Endothelial cell of umbilical vein (primary cell): ENCODE measurements at regions not wholly inside any gene's neighbourhood (a gene's known extent, or its start where the extent isn't known, plus 50 kb on each side); places are given as distances from the start of the nearest gene placed in this dataset.

ENCODE experiments used
- BruUV-seq: library from RNA; stranded (reverse); fragments of 400-500 nt; replicated peaks from 2 replicates; lab custom pipeline; 2021; lab: Mats Ljungman, UMichigan
- CTCF ChIA-PET: fragments of 300-600, 350-600 bp; sonication (Branson Sonifier 250); formaldehyde crosslinking; loops from one replicate; lab custom pipeline; 2021; ENCODE audit warnings: antibody characterized with exemption, inconsistent platforms; lab: Charles Lee
- POLR2A ChIA-PET: fragments of 300-600, 350-600 bp; sonication (Branson Sonifier 250); formaldehyde crosslinking; loops from one replicate; lab custom pipeline; 2021; ENCODE audit warnings: antibody characterized with exemption, inconsistent platforms; lab: Charles Lee
- DNase-seq: peaks from one replicate; pipeline ENCODE4 v3.0.0-alpha.2; 2011; ENCODE audit warnings: low read depth, low spot score
- FAIRE-seq: peaks from 2 replicates; lab custom pipeline; 2011; peaks lifted over from hg19 to GRCh38; lab: Jason Lieb, UNC
- H2AFZ ChIP-seq: 2 replicates; pipeline ENCODE4 v1.6.0; 2012; ENCODE audit warnings: low read depth, low read length, control low read depth, inconsistent platforms
- H3K27ac ChIP-seq: 2 replicates; pipeline ENCODE4 v1.5.1; 2011; ENCODE audit warnings: low read depth, mild to moderate bottlenecking, control low read depth, low read length, moderate library complexity; ENCODE audit not compliant: insufficient read depth
- H3K27me3 ChIP-seq, 2 experiments: 2 replicates each; pipeline versions ENCODE4 v1.6.0 to v1.6.1; 2011; ENCODE audit warnings: low read length in 2 of 2, mixed read lengths in 1 of 2; ENCODE audit not compliant: control insufficient read depth in 2 of 2, insufficient read depth in 2 of 2
- H3K36me3 ChIP-seq, 2 experiments: 2 replicates in 1 of 2; 3 replicates in 1 of 2; pipeline ENCODE4 v1.5.1; 2011; ENCODE audit warnings: low read length in 2 of 2, mild to moderate bottlenecking in 1 of 2, moderate library complexity in 1 of 2; ENCODE audit not compliant: control insufficient read depth in 2 of 2, insufficient read depth in 2 of 2; ENCODE audit errors: extremely low read depth in 1 of 2
- H3K4me1 ChIP-seq: 3 replicates; pipeline ENCODE4 v1.5.1; 2011; ENCODE audit warnings: mild to moderate bottlenecking, low read length; ENCODE audit not compliant: control insufficient read depth, insufficient read depth; ENCODE audit errors: extremely low read depth
- H3K4me2 ChIP-seq: 2 replicates; pipeline ENCODE4 v1.6.1; 2011; ENCODE audit warnings: low read length, control low read depth, mixed read lengths; ENCODE audit not compliant: insufficient read depth
- H3K4me3 ChIP-seq, 3 experiments: fragments of 200-600 bp in 1 of 3; sonication (generic), shearing (Covaris generic) in 1 of 3; replicated peaks in 1 of 3; 2 replicates each; pipeline ENCODE4 v1.5.1; 2011 to 2016; ENCODE audit warnings: control low read depth in 3 of 3, low read length in 3 of 3, mild to moderate bottlenecking in 2 of 3, inconsistent platforms in 1 of 3, low read depth in 1 of 3, moderate library complexity in 1 of 3; ENCODE audit not compliant: insufficient read depth in 1 of 3
- H3K79me2 ChIP-seq: 2 replicates; pipeline ENCODE4 v1.6.0; 2012; ENCODE audit warnings: low read length, inconsistent platforms; ENCODE audit not compliant: control insufficient read depth, insufficient read depth
- H3K9ac ChIP-seq: replicated peaks from 2 replicates; pipeline ENCODE3; 2011; ENCODE audit warnings: low read length, control low read depth; ENCODE audit not compliant: insufficient read depth; ENCODE audit errors: extremely low read depth
- H3K9me1 ChIP-seq: replicated peaks from 3 replicates; pipeline ENCODE4 v1.6.0; 2011; ENCODE audit warnings: mild to moderate bottlenecking, low read length; ENCODE audit not compliant: control insufficient read depth, insufficient read depth; ENCODE audit errors: extremely low read depth
- H3K9me3 ChIP-seq: replicated peaks from 2 replicates; pipeline ENCODE4 v1.5.1; 2012; ENCODE audit warnings: low read length, inconsistent platforms; ENCODE audit not compliant: control insufficient read depth, insufficient read depth
- H4K20me1 ChIP-seq: replicated peaks from 2 replicates; pipeline ENCODE3; 2011; ENCODE audit warnings: mild to moderate bottlenecking, low read length; ENCODE audit not compliant: control insufficient read depth, insufficient read depth; ENCODE audit errors: extremely low read depth
- CTCF ChIP-seq, 2 donors: IDR thresholded peaks; 1 replicate in 1 of 2; 2 replicates in 1 of 2; pipeline ENCODE4 v1.5.1; 2011; ENCODE audit warnings: low read length in 2 of 2, mild to moderate bottlenecking in 2 of 2, moderate library complexity in 2 of 2, control low read depth in 1 of 2, inconsistent platforms in 1 of 2, low read depth in 1 of 2; ENCODE audit not compliant: insufficient read depth in 1 of 2; ENCODE audit errors: extremely low read depth in 1 of 2
- EZH2 ChIP-seq: IDR thresholded peaks from 2 replicates; pipeline ENCODE4 v1.6.1; 2012; ENCODE audit warnings: borderline replicate concordance, low read depth, mild to moderate bottlenecking, moderate library complexity, low read length, inconsistent platforms; ENCODE audit not compliant: severe bottlenecking
- FOS ChIP-seq: IDR thresholded peaks from 2 replicates; pipeline ENCODE4 v1.6.1; 2011; ENCODE audit warnings: mild to moderate bottlenecking, low read length, moderate library complexity, borderline replicate concordance; ENCODE audit not compliant: insufficient read depth
- GATA2 ChIP-seq: IDR thresholded peaks from 2 replicates; pipeline ENCODE4 v1.7.0; 2011; ENCODE audit warnings: low read depth, mild to moderate bottlenecking, moderate library complexity, mixed read lengths, low read length; ENCODE audit not compliant: insufficient read length, insufficient read depth
- JUN ChIP-seq: IDR thresholded peaks from 2 replicates; pipeline ENCODE4 v1.6.1; 2011; ENCODE audit warnings: borderline replicate concordance, low read depth; ENCODE audit not compliant: insufficient read length, insufficient read depth
- MAX ChIP-seq: IDR thresholded peaks from 2 replicates; pipeline ENCODE4 v1.6.1; 2011; ENCODE audit not compliant: insufficient read depth, insufficient read length
- MYC ChIP-seq: IDR thresholded peaks from one replicate; pipeline ENCODE4 v1.6.1; 2011; ENCODE audit warnings: mild to moderate bottlenecking, low read depth, low read length
- POLR2A ChIP-seq: IDR thresholded peaks from 2 replicates; pipeline ENCODE4 v1.6.1; 2012; ENCODE audit warnings: low read depth, mild to moderate bottlenecking, control low read depth, low read length
- POLR2AphosphoS5 ChIP-seq: IDR thresholded peaks from 2 replicates; pipeline ENCODE4 v1.6.1; 2012; ENCODE audit warnings: low read depth, mild to moderate bottlenecking, control low read depth, low read length, moderate library complexity; ENCODE audit not compliant: insufficient read depth
- dilution Hi-C: fragments of 300-500 bp; cut with MboI; formaldehyde crosslinking; loops from one replicate; pipeline ENCODE4 v1.15.0; 2019; ENCODE audit warnings: low sequenced_read_pairs; ENCODE audit not compliant: extremely low pct_ligation_motif_present
- intact Hi-C: fragments of 100-400 bp; cut with micrococcal nuclease; formaldehyde crosslinking; loops from one replicate; pipeline ENCODE4 v1.10.0; 2022

GRCh38 chr1:117770981-117771531 is 158.4 kb downstream of the GDAP2 start:
- CTCF ChIA-PET, result interaction anchor here (1.1 kb wide), 1 partner anchor 17 kb away, joined by 4 read pairs; no protein-coding TSS in a partner anchor
- H4K20me1 ChIP-seq, result no peaks in the 10 kb centered on the region
- POLR2A ChIA-PET, result no interaction called here
- no peaks in the 10 kb centered on the region for H3K36me3 ChIP-seq
- TF ChIP-seq FOS, result no peak
- no peak for TF ChIP-seq POLR2A
- no peak for TF ChIP-seq JUN
- TF ChIP-seq MYC, result no peak
- TF ChIP-seq POLR2AphosphoS5, result no peak
- no peak for TF ChIP-seq GATA2
- TF ChIP-seq CTCF (IDR thresholded peaks at IDR 0.05; ENCODE audit: extremely low read depth in 1 of 2, insufficient read depth in 1 of 2, low read depth in 1 of 2, low read length in 2 of 2), result no peak
- TF ChIP-seq EZH2, result no peak
- no peak for TF ChIP-seq MAX
- H3K4me1 ChIP-seq, result no peaks in the 10 kb centered on the region
- no peak for FAIRE-seq
- no peaks in the 10 kb centered on the region for H3K27me3 ChIP-seq
- BruUV-seq, result no TSS peak
- DNase-seq, result no peak
- no peak overlapping the region for H3K4me3 ChIP-seq
- no peak overlapping the region for H3K4me2 ChIP-seq
- intact Hi-C loops, result no loop called here
- H3K79me2 ChIP-seq, result no peaks in the 10 kb centered on the region
- no peaks in the 10 kb centered on the region for H3K9me1 ChIP-seq
- dilution Hi-C loops, result loop anchor here (25.0 kb wide), 1 partner anchor 234 kb away; no protein-coding TSS in a partner anchor
- H3K9ac ChIP-seq, result no peak overlapping the region
- no peak overlapping the region for H3K27ac ChIP-seq
- H3K9me3 ChIP-seq, result peaks cover 4% of the 10 kb centered on the region
- no peak overlapping the region for H2AFZ ChIP-seq
